GM21619 (cell line): ENCODE measurements at regions not wholly inside any gene's neighbourhood (a gene's known extent, or its start where the extent isn't known, plus 50 kb on each side); places are given as distances from the start of the nearest gene placed in this dataset.

Experiments
- ATAC-seq: cut with Tn5 transposase; IDR thresholded peaks from one replicate; pipeline ENCODE4 v1.9.1; 2021; ENCODE audit not compliant: unreplicated experiment

DNA sequence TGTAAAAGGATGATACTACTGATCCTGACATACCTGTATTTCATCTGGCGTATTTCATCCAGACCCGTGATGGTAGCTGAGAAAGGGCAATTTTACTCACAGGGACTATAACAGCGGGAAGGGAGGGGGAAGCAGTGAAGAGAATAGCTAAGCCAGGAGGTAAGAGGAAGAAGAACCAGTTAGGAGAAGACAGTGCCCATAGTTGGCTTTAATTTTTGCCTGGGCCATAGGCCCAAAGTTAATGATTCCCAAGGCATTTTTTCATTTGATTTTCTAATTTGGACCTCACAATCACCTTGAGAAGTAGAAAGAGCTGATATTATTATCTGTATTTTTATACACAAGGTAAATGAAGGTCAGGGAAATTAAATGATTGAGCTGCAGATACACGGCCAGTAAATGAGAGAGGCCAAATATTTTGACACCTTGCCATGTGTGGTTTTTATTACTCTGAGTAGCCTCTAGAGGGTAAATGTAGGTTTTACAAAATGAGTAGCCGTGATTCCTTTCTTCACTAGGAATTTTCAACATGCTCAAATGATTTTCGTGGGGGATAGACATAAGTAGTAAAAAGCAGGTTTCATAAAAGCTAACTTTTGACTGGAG lies 382.2 kb downstream of the FUT8 start:
- no peak for ATAC-seq

DNA sequence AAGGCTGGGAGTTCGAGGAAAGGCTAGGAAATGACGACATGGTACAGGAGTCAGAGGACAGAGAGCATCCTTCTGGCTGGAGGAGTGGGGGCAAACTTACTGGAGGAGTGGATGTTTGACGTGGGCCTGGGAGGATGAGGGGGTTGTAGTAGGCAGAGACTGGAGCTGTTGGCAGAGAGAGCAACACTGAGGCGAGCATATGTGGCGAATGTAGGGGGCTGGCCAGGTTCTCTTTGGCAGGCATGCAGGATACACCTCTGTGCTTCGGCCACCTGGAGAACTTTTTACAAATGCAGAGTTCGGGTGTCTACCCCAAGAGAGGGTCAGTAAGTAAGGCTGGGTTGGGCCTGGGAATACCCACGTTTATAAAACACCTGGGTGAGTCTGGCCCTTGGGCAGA lies 385.7 kb downstream of the FUT8 start:
- ATAC-seq: no peak

DNA sequence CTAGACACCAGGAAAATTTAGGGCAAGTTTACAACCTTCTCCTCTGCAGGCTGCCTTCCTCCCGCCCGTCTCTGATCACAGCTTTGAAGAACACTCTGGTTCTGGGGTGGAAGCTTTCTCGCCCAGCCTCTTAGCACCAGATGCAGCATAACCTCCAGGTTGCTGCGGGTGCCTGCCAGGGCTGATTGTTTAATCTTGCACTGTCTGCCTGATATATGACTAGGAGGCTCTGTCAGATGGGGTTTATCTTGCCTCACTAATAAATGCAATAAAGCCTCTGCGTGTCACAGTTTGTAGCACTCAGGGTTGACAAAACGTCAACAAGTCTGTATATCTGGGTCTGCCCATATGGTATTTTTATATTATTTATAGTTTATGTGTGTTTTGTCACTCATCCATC lies 388.2 kb downstream of the FUT8 start:
- ATAC-seq: no peak

DNA sequence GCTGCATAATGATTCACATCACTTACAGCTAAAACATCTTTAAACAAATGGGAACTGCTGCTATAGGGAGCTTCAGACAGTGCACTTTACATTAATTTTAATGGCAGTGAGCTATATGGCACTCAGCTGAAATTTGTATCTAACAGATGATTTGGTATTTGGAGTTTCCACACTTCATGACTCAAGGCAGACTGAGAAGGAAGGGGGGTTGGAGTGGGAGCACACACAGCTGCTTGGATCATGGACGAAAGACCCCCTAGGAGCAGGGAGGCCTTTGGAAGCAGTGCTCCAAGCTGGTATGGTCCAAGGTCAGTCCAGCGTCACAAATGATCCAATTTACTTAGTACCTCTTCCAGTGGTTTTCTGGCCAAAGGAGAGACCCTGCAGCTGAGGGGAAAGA lies 389.7 kb downstream of the FUT8 start:
- ATAC-seq: no peak

DNA sequence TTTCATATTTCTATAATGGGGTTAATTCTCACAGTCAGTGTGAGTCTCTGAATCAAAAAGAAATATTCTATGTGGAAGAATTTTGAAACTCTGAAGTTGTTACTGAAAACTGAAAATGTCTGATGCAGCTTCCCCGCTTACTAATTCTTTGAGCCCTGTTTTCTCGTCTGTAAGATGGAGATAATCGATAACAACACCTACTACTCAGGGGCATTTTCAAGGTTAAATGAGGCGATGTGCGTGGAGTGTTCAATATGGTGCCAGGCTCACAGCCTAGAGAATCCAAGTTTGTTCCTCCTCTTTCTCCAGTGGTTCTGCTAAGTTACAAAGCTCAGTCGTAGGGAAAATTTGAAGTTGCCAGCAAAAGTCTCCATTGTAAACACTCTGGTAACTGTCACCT lies 391.4 kb downstream of the FUT8 start:
- ATAC-seq: no peak

DNA sequence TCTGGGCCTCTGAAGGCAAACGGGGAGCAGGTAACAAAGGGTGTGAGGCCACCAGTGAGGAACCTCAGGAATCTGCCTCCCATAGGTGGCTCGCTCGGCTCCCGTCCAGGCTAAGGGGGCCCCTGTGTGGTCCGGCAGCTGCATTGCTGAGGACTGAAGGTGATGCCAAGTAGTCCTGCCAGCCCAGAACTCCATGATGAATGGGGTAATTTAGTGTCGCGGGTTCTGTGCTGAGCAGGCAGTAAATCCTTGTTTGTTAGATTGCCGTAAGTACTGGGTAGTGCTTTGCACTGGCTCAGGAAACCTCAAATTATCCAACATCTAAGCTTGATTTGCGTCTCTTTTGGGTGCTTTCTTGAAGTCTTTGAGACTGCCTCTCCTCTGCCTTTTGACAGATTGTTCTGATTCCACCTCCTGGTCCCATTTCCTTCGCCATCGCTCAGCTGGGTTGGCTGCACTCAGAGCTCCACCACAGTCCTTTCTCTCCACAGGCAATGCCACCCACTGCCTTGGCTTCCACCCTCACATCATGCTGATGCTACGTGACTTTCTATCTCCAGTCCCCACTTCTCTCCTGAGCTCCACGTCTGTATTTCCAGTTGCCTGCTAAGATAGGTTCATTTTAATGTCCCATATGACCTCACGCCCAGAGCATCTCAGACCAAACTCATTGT lies 392.0 kb downstream of the FUT8 start:
- no peak for ATAC-seq

DNA sequence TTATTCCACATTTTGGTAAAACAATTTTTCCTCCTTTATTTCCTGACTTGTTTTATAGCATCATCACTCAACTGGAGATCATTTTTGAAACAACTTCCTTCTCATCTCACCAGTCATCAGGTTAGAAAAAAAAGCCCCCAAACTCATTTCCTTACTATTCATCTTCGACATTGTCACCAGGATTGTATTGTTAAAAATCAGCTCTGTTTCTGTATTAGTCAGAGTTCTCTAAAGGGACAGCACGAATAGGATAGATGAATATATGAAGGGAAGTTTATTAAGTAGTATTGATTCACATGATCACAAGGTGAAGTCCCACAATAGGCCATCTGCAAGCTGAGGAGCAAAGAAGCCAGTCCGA lies 392.6 kb downstream of the FUT8 start:
- ATAC-seq: no peak

DNA sequence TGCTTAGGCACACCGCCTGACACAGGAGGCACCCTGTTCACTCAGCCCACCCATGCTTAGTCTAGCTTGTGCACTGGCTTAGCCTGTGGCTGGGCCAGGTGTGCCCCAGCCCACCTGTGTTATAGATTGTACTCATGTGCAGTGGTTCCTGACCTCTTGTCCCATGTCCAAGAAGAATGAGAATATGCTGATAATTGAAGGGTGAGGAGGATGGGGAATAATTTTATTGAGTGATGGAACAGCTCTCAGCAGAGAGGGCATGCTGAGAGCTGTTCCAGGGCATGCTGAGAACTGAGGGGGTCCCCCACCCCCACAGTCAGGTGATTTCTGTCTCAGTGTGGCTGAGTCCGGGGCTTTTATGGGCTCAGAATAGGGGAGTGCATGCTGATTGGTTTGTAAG lies 395.9 kb downstream of the FUT8 start:
- no peak for ATAC-seq

DNA sequence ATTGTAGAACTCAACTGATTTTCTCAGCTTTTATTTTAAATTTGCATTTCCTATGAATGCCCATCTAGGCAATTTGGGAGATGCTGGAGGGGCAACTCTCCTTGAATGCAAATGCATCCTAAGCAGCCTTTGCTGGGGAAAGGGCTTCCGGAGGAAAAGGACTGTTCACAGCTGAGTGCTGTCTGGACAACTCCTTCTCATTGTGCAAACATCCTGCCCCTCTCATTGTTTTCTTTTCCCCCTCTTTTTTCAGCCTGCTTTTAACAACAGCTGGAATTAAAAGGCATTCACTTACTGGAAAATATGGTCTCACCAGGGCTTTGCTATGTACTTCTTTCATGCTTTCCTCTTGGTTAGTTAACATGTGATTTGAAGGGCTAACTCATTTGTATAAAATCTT lies 397.8 kb downstream of the FUT8 start:
- no peak for ATAC-seq

DNA sequence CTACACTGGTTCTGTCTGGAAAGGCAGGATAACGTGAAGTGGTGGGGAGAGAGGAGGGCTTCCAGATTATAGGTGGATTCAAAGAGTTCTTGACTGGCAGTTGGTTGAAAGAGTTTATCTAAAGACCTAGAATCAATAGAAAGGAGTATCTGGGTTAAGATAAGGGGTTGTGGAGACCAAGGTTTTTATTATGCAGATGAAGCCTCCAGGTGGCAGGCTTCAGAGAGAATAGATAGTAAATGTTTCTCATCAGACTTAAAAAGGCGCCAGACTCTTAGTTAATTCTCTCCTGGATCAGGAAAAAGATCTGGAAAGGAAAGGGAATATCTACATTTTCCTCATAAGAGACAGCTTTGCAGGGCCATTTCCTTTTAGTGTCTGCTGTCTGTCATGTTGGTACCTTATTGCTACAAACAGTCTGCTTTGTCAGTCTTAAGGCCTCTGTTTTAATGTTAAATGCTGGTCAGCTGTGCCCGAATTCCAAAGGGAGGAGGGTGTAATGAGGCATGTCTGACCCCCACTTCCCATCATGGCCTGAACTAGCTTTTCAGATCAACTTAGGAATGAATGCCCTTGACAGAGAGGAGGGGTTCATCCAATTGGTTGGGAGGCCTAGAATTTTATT lies 401.3 kb downstream of the FUT8 start:
- ATAC-seq: no peak

DNA sequence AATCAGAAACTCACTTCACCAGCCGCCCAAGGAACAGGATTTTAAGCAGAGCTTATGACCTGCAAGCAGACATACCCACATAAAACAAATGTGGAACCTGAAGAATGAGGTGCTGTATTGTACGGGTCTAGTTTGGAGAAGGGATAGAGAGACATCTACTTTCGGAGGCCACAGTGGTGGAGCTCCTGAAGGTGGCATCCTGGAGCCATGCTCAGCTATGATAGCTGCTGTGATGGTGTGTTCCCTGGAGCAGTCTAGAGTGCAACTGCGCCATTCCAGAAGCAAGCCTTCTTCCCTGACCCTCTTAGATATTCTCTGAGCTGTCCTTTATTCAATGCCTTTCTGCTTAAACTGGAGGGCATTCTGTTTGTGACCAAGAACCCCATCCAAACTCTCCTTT lies 402.6 kb downstream of the FUT8 start:
- no peak for ATAC-seq

DNA sequence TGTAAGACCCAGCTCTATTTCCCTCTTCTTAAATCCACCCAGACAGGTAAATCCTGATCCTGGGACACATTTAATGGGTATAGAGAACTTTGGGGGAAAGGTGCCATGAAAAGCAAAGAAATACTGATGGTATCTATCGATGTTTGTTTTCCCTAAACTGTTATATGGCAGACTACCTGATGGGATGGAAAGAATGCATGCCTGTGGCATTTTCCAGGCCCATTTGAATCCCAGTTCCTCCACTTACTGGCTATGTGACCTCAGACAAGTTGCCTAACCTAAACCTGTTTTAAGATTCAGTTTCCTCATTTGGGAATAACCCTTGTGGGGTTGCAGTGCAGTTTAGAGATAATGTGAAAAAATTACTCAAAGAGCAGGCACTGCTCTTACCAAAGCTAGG lies 404.5 kb downstream of the FUT8 start:
- no peak for ATAC-seq

DNA sequence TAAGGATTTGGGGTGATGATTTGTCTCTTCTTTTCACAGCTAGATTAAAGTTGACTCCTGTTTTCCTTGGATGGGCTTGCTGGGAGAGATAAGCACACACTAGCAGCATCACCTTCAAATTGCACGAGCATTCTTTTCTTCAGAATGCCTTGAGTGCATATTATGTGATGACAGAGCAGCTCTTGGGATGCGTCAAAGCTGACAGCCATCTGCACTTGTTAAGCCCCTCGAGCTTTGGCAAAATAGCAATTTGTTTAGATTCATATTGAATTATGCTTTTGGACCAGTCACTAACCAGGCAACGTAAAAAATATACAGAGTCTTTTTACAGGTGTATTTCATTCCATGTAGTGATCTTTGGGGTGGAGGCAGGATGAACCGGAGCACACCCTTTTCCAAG lies 407.0 kb downstream of the FUT8 start:
- no peak for ATAC-seq

DNA sequence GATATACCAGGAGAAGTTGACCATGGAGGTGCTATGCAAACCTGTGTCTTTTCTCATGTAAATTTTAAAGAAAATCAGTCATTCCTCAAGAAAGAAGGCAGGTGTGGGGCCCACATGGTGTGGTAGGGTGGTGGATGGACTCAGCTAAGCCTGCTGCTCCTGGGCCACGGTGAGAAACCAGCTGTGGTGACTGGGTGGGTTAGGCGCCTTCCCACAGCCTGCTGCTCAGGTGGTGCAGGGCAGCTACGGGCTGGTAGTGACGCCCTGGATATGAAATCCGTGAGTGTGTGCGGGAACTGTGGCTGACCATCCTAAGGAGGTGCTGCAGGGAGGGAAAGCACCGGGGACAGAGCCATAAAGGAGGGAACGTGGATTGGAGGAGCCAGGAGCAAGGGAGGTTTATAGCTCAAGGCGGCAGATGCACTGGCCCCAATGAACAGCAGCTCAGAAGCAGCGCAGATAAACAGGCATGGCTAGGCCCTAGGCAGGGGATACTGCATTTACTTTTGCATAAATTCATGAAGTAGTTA lies 408.8 kb downstream of the FUT8 start:
- no peak for ATAC-seq

DNA sequence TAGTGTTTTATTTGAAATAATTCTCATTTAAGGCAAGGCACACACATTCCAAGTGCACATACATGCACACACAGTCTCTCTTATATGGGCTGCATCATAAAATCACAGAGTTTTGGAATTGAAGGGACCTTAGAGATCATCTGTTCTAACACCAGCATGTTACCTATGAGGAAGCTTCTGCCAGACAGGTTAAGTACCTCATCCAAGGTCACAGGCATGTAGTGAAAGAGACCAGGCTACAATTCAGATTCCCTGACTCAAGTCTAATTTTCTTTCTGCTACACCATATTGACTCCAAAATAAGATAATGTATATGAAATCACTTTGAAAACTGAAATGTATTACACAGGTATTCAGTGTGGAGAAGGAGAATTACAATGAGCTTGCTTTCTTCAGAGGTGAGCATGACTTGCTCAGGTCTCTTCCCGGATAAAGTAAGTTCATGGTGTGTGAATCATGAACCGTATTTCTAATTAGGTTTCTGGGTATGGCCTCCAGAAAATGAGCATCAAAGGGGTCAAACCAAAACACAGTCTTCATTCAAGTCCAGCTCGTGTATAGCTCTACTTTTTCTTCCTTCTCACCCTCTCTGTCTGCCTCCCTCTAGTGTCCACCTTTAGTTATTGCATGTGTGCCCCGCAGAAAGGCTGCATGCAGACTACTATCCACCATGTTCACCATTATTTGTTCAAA lies 411.9 kb downstream of the FUT8 start:
- no peak for ATAC-seq

DNA sequence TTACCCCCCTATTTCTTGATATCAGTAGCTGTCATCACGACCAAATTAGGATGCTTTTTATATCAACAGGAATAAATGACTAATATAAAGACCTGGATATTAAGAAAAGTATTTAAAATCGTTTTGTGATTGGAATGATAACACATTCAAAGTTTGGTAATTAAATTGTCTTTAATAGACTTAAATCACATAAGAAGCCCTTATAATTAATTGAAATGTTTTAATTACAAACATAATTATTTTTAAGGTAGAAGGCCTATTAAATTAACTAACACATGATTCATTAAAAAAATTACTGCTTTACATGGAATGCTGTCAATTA lies 412.4 kb downstream of the FUT8 start:
- ATAC-seq: no peak

DNA sequence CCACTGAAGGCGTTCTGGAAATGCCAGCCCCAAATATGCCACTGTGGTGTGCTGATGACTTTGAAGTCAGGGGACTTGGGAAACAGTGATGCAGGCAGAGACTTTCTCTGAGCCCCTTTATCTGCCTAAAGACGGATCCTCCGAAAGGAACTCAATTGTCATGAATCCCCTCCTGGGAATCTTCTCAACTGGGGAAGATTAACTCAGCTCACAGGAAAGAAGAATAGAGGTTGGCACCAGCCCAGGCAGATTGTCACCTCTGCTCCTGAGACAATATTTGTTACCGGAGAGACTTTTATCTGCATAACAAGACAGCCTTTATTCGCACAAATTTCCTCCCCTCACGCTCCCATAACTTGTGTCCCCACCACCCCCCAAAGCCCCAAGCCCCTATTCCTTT lies 414.4 kb downstream of the FUT8 start:
- ATAC-seq: no peak

DNA sequence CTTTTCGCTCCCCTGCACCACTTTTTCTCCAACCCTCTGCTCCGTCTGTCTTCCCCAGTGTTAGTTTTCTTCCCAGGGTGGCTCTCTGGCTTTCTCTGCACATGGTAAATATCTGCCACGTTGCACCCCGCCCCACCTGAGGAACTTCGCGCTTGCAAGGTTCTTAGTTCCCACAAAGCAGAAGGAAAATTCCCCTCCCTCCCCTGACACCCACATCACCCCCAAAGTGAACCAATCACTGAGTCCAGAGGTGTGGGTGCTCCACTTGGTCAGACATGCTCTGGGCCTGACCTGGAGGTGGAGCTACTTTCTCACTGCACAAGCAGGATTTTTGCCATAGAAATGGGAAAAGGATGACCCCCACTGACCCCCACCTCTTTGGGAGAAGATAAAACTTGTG lies 415.0 kb downstream of the FUT8 start:
- no peak for ATAC-seq

DNA sequence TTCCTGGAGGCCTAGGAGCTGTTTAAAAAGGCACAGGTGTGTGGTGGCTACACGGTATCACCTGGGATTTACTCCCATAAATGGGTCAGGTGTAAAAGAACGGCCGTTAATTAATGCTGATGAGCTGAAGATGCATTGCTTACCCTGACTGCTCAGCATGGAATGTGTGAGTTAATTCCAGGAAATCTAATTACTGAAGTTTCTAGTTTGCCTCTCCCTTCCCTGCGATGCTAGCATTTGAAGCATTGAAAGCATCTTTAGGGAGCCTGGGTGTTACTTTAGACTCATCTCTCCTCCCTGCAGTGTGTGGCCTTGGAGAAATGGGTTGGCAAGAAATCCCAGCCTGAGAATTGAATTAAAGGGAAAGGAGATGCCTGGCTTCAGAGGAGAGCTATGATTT lies 415.9 kb downstream of the FUT8 start:
- no peak for ATAC-seq

DNA sequence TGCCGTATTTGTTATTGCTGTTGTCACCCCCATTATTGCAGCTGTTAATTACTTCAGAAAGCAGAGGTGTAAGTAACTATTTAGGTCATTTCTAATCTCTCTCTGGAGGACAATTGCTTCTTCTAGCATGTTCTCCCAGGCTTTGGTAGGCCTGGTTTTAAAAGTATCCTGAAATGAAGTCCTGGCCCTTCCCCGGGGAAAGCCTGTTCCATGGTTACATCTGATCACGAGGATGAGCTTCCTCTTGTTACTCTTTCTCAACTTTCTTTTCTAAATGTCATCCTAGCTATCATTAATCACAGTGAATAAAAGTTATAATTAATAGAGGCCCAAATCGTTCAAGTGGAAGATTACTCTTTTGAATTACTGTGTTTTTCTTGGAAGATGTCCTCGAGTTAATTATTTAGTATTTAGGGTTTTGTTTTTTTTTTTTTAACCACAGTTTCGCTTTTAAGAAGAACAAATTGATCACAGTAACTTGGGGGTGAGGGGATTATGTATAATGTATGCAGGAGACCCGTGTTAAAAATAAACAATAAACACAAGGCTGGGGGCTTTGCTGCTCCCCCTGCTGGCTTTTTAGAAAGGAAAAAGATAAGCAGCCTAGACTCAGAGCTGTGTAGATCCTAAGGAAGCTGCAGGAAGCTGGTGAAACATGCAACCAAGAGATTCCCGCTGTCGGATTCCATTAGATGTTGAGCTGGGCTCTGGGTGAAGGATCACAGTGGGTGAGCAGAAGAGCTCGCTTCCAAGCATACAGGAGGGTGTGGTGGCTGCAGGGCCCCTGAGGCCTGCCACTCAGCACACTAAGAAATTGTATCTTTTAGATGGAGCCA lies 420.1 kb downstream of the FUT8 start:
- no peak for ATAC-seq

DNA sequence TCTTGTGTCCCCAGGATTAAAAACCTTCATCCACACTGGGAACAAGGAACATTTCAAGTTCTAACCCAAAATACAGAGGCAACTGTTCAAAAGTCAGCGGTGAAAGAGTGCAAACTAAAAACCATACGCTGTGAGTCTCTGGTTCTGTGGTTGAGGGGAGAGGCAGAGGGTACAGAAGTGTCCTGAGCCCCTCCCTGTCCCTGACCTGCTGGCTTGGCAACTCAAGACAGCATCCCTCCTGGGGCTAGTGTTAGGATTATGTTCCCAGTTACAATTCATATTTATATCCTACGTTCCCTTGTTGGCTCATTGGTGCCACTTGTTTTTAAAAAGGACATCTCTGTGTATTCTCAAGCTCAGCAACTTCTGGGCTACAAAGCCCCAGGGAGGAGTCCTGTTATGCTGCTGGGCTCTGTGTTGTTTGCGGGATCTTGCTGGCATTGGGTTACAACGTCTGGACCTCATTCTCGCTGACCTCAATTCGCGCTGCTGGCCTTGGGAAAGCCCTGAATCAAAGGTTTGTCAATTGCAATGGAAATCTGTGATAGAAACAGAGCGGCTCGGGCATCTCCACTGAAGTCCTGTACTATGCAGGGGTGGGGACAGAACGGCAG lies 420.8 kb downstream of the FUT8 start:
- no peak for ATAC-seq
